ENCODE measurements at regions not wholly inside any gene's neighbourhood (a gene's known extent, or its start where the extent isn't known, plus 50 kb on each side); places are given as distances from the start of the nearest gene placed in this dataset.

DNA sequence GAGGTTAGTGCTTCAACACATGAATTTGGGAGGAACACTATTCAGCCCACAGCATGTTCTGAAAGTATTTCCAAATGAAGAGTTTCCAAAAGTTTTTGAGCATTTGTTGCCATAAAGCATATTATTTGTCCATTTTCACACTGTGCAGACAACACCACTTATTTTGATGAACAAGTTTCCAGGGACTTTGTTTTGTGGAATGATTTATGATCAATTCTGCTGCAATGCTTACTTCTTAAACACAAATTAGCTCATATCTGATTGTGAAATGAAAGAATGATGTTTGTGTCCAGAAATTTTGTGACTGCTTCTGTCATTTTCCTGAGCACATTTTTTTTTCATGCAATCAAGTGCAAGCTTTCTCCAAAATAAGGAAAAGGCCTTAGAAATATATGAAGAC lies 205.3 kb downstream of the RAP2A start:
- TF ChIP-seq CBX2 (IDR thresholded peaks at IDR 0.05; ENCODE audit: borderline replicate concordance, low read depth) (no peak), JUNB (IDR thresholded peaks at IDR 0.05) (no peak), CHD4 (IDR thresholded peaks at IDR 0.05; ENCODE audit: borderline replicate concordance) (no peak), EP300 (IDR thresholded peaks at IDR 0.05) (no peak), POLR2A (IDR thresholded peaks at IDR 0.05; ENCODE audit: low read length) (no peak)
- TF ChIP-seq, protein P1, sequence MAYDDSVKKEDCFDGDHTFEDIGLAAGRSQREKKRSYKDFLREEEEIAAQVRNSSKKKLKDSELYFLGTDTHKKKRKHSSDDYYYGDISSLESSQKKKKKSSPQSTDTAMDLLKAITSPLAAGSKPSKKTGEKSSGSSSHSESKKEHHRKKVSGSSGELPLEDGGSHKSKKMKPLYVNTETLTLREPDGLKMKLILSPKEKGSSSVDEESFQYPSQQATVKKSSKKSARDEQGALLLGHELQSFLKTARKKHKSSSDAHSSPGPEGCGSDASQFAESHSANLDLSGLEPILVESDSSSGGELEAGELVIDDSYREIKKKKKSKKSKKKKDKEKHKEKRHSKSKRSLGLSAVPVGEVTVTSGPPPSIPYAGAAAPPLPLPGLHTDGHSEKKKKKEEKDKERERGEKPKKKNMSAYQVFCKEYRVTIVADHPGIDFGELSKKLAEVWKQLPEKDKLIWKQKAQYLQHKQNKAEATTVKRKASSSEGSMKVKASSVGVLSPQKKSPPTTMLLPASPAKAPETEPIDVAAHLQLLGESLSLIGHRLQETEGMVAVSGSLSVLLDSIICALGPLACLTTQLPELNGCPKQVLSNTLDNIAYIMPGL (CRISPR knock-in tag; IDR thresholded peaks at IDR 0.05; ENCODE audit: borderline replicate concordance): no peak
- TF ChIP-seq, protein P2, sequence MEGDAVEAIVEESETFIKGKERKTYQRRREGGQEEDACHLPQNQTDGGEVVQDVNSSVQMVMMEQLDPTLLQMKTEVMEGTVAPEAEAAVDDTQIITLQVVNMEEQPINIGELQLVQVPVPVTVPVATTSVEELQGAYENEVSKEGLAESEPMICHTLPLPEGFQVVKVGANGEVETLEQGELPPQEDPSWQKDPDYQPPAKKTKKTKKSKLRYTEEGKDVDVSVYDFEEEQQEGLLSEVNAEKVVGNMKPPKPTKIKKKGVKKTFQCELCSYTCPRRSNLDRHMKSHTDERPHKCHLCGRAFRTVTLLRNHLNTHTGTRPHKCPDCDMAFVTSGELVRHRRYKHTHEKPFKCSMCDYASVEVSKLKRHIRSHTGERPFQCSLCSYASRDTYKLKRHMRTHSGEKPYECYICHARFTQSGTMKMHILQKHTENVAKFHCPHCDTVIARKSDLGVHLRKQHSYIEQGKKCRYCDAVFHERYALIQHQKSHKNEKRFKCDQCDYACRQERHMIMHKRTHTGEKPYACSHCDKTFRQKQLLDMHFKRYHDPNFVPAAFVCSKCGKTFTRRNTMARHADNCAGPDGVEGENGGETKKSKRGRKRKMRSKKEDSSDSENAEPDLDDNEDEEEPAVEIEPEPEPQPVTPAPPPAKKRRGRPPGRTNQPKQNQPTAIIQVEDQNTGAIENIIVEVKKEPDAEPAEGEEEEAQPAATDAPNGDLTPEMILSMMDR (IDR thresholded peaks at IDR 0.05): no peak
- TF ChIP-seq, protein P3, sequence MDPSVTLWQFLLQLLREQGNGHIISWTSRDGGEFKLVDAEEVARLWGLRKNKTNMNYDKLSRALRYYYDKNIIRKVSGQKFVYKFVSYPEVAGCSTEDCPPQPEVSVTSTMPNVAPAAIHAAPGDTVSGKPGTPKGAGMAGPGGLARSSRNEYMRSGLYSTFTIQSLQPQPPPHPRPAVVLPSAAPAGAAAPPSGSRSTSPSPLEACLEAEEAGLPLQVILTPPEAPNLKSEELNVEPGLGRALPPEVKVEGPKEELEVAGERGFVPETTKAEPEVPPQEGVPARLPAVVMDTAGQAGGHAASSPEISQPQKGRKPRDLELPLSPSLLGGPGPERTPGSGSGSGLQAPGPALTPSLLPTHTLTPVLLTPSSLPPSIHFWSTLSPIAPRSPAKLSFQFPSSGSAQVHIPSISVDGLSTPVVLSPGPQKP (IDR thresholded peaks at IDR 0.05; ENCODE audit: low read depth, low read length): no peak
- TF ChIP-seq, protein P4, sequence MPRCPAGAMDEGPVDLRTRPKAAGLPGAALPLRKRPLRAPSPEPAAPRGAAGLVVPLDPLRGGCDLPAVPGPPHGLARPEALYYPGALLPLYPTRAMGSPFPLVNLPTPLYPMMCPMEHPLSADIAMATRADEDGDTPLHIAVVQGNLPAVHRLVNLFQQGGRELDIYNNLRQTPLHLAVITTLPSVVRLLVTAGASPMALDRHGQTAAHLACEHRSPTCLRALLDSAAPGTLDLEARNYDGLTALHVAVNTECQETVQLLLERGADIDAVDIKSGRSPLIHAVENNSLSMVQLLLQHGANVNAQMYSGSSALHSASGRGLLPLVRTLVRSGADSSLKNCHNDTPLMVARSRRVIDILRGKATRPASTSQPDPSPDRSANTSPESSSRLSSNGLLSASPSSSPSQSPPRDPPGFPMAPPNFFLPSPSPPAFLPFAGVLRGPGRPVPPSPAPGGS (IDR thresholded peaks at IDR 0.05): no peak

Data from A549 (cell line).